OCI-LY7 (cell line): ENCODE measurements at regions not wholly inside any gene's neighbourhood (a gene's known extent, or its start where the extent isn't known, plus 50 kb on each side); places are given as distances from the start of the nearest gene placed in this dataset.

Experiments used
- BruUV-seq: library from RNA; stranded (reverse); fragments of 400-500 nt; replicated peaks from 2 replicates; lab custom pipeline; 2021; lab: Mats Ljungman, UMichigan
- CTCF ChIA-PET: fragments of 300-600 bp; sonication (Branson Sonifier 250); formaldehyde crosslinking; loops from one replicate; lab custom pipeline; 2022; ENCODE audit warnings: antibody characterized with exemption; ENCODE audit not compliant: unreplicated experiment; lab: Charles Lee
- POLR2A ChIA-PET: fragments of 300-600 bp; sonication (Branson Sonifier 250); formaldehyde crosslinking; loops from one replicate; lab custom pipeline; 2022; ENCODE audit warnings: antibody characterized with exemption; lab: Charles Lee
- DNase-seq: peaks from one replicate; pipeline ENCODE4 v3.0.0-alpha.2; 2015; ENCODE audit warnings: low spot score
- H2AFZ ChIP-seq: fragments of 200-600 bp; sonication (generic), shearing (Covaris generic); 2 replicates; pipeline ENCODE4 v1.6.1; 2014; ENCODE audit warnings: mild to moderate bottlenecking, antibody characterized with exemption, low read length, moderate library complexity
- H3K27ac ChIP-seq: fragments of 200-600 bp; sonication (generic); 2 replicates; pipeline ENCODE4 v1.5.1; 2014; ENCODE audit warnings: mixed run types, low read depth, mild to moderate bottlenecking, moderate library complexity, low read length, inconsistent platforms; ENCODE audit not compliant: poor library complexity, severe bottlenecking
- H3K36me3 ChIP-seq: fragments of 200-600 bp; sonication (generic); 2 replicates; pipeline ENCODE4 v1.6.1; 2014; ENCODE audit warnings: mild to moderate bottlenecking, antibody characterized with exemption, low read length, moderate library complexity, mixed read lengths; ENCODE audit not compliant: insufficient read depth
- H3K4me1 ChIP-seq: fragments of 200-600 bp; sonication (generic); 2 replicates; pipeline ENCODE4 v1.5.1; 2014; ENCODE audit warnings: mild to moderate bottlenecking, low read length; ENCODE audit not compliant: insufficient read depth, poor library complexity, severe bottlenecking
- H3K4me2 ChIP-seq: fragments of 200-600 bp; sonication (generic); 2 replicates; pipeline ENCODE4 v1.6.1; 2014; ENCODE audit warnings: mild to moderate bottlenecking, low read length
- H3K4me3 ChIP-seq: fragments of 200-600 bp; sonication (generic); 2 replicates; pipeline ENCODE4 v1.5.1; 2014; ENCODE audit warnings: mild to moderate bottlenecking, low read depth, low read length; ENCODE audit not compliant: poor library complexity, severe bottlenecking
- H3K79me2 ChIP-seq: fragments of 200-600 bp; sonication (generic); 2 replicates; pipeline ENCODE4 v1.6.1; 2016; ENCODE audit warnings: low read depth, mild to moderate bottlenecking, low read length, moderate library complexity, mixed read lengths; ENCODE audit not compliant: insufficient read depth
- H3K9me2 ChIP-seq: fragments of 200-600 bp; sonication (generic); 2 replicates; pipeline ENCODE4 v1.6.1; 2016; ENCODE audit warnings: mild to moderate bottlenecking, low read length, mixed read lengths; ENCODE audit not compliant: insufficient read depth
- H3K9me3 ChIP-seq: fragments of 200-600 bp; sonication (generic); 2 replicates; pipeline ENCODE4 v1.6.1; 2014; ENCODE audit warnings: mild to moderate bottlenecking, mixed run types, low read length, mixed read lengths
- H4K20me1 ChIP-seq: fragments of 200-600 bp; sonication (generic); 2 replicates; pipeline ENCODE4 v1.6.1; 2014; ENCODE audit warnings: mild to moderate bottlenecking, antibody characterized with exemption, low read length, moderate library complexity, mixed read lengths; ENCODE audit not compliant: insufficient read depth
- CTCF ChIP-seq: fragments of 200-600 bp; sonication (generic); conservative IDR thresholded peaks from 2 replicates; pipeline ENCODE4 v1.5.1; 2014; ENCODE audit warnings: mild to moderate bottlenecking, antibody characterized with exemption, low read length, moderate library complexity, mixed read lengths
- EZH2phosphoT487 ChIP-seq: fragments of 200-600 bp; sonication (generic); IDR thresholded peaks from 2 replicates; pipeline ENCODE4 v1.6.1; 2018; ENCODE audit warnings: low read depth, borderline replicate concordance, mild to moderate bottlenecking, mixed run types, antibody characterized with exemption, low read length, moderate library complexity, mixed read lengths
- intact Hi-C: fragments of 100-400 bp; cut with micrococcal nuclease; formaldehyde crosslinking; loops from one replicate; pipeline ENCODE4 v1.10.0; 2022; ENCODE audit not compliant: unreplicated experiment

GRCh38 chr13:108377646-108378206, 108.2 kb downstream of the TNFSF13B start:
- TF ChIP-seq EZH2phosphoT487 (no peak), CTCF (no peak)
- ChIA-PET CTCF (no interaction called here), POLR2A (no interaction called here)
- Histone ChIP-seq H3K27ac (no peak overlapping the region), H3K4me3 (no peak overlapping the region), H2AFZ (no peak overlapping the region), H3K79me2 (no peaks in the 10 kb centered on the region), H3K9me2 (no peaks in the 10 kb centered on the region), H3K4me2 (no peak overlapping the region), H3K4me1 (no peaks in the 10 kb centered on the region), H3K9me3 (no peaks in the 10 kb centered on the region), H3K36me3 (no peaks in the 10 kb centered on the region), H4K20me1 (no peaks in the 10 kb centered on the region)
- no peak for DNase-seq
- intact Hi-C loops: no loop called here
- no TSS peak for BruUV-seq

- H3K4me1 ChIP-seq: no peaks in the 10 kb centered on the region
- no peak for DNase-seq
- no peaks in the 10 kb centered on the region for H3K9me2 ChIP-seq
- no peak overlapping the region for H3K4me3 ChIP-seq
- H4K20me1 ChIP-seq: no peaks in the 10 kb centered on the region
- H2AFZ ChIP-seq: no peak overlapping the region
- CTCF ChIA-PET: no interaction called here
- no peak overlapping the region for H3K27ac ChIP-seq
- no peaks in the 10 kb centered on the region for H3K36me3 ChIP-seq
- BruUV-seq: no TSS peak
- H3K79me2 ChIP-seq: no peaks in the 10 kb centered on the region
- POLR2A ChIA-PET: no interaction called here
- H3K4me2 ChIP-seq: no peak overlapping the region
- H3K9me3 ChIP-seq: no peaks in the 10 kb centered on the region
- TF ChIP-seq CTCF: no peak
- no peak for TF ChIP-seq EZH2phosphoT487
- intact Hi-C loops: no loop called here
Measured at GRCh38 chr13:108383667-108384066, 114.1 kb downstream of the TNFSF13B start.

GRCh38 chr13:108387156-108387555, 117.6 kb downstream of the TNFSF13B start:
- no peaks in the 10 kb centered on the region for H3K9me3 ChIP-seq
- BruUV-seq: no TSS peak
- ChIA-PET POLR2A (no interaction called here), CTCF (no interaction called here)
- intact Hi-C loops: no loop called here
- H3K4me3 ChIP-seq: no peak overlapping the region
- H3K4me1 ChIP-seq: no peaks in the 10 kb centered on the region
- H2AFZ ChIP-seq: no peak overlapping the region
- H4K20me1 ChIP-seq: no peaks in the 10 kb centered on the region
- no peak for DNase-seq
- no peak overlapping the region for H3K27ac ChIP-seq
- TF ChIP-seq EZH2phosphoT487: no peak
- no peak for TF ChIP-seq CTCF
- H3K79me2 ChIP-seq: no peaks in the 10 kb centered on the region
- no peaks in the 10 kb centered on the region for H3K9me2 ChIP-seq
- H3K36me3 ChIP-seq: no peaks in the 10 kb centered on the region
- H3K4me2 ChIP-seq: no peak overlapping the region
